ENCODE measurements at regions not wholly inside any gene's neighbourhood (a gene's known extent, or its start where the extent isn't known, plus 50 kb on each side); places are given as distances from the start of the nearest gene placed in this dataset.

GRCh38 chr14:49970474-49971147, 77.7 kb downstream of the ARF6 start:
- TF ChIP-seq POLR2A (IDR thresholded peaks at IDR 0.05; ENCODE audit: low read depth, low read length): no peak
- no peak; the same call in 1 of the 2 replicates for TF ChIP-seq POLR2AphosphoS5 (IDR thresholded peaks at IDR 0.05; ENCODE audit: low read depth, low read length)
